Body of pancreas (tissue), 4 donors: ENCODE measurements at regions not wholly inside any gene's neighbourhood (a gene's known extent, or its start where the extent isn't known, plus 50 kb on each side); places are given as distances from the start of the nearest gene placed in this dataset.

Source experiments
- POLR2A ChIP-seq, 3 donors: fragments of 450-650 bp; IDR thresholded peaks; one replicate each; pipeline ENCODE4 v1.6.1; 2016; ENCODE audit warnings: antibody characterized with exemption in 3 of 3, mild to moderate bottlenecking in 2 of 3
- TF ChIP-seq, protein P1 (sequence below), 7 experiments: fragments of 450-650 bp in 4 of 7; fragments of 200-600 bp in 3 of 7; sonication (generic) in 3 of 7; IDR thresholded peaks; one replicate each; pipeline ENCODE4 v1.5.1; 2016 to 2019; ENCODE audit warnings: antibody characterized with exemption in 7 of 7

DNA sequence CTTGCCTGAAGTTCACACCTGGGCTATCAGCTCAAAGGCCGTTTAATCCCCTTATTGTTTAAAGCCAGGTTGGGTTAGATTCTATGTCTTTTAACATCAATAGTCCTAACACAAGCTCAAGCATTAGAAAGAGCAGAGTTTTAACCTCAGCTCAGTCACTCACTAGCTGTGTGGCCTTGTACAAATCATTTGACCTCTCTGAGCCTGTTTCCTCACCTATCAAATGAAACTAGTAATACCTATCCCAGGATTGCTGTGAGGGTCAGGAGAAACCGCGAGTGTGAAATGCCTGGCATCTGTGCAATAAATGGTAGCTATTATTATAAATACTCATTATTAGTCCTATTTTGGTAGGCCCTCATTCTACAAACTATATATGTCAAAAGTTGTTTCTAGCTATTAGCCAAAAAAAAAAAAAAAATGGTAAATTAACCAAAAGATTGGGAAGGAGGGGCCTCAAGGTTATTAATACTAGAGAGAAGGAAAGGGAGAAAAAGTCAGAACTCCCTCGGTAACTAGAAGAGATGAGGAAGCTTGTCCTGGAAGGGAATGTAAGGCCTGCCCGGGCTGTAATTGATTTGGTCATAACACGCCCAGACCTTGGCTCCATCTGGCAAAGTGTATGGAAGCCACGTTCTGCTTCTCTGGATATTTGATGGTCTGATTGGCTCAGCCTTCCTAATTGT, 510.5 kb upstream of the PROK2 start:
- TF ChIP-seq, protein P1, sequence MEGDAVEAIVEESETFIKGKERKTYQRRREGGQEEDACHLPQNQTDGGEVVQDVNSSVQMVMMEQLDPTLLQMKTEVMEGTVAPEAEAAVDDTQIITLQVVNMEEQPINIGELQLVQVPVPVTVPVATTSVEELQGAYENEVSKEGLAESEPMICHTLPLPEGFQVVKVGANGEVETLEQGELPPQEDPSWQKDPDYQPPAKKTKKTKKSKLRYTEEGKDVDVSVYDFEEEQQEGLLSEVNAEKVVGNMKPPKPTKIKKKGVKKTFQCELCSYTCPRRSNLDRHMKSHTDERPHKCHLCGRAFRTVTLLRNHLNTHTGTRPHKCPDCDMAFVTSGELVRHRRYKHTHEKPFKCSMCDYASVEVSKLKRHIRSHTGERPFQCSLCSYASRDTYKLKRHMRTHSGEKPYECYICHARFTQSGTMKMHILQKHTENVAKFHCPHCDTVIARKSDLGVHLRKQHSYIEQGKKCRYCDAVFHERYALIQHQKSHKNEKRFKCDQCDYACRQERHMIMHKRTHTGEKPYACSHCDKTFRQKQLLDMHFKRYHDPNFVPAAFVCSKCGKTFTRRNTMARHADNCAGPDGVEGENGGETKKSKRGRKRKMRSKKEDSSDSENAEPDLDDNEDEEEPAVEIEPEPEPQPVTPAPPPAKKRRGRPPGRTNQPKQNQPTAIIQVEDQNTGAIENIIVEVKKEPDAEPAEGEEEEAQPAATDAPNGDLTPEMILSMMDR (IDR thresholded peaks at IDR 0.05) = no peak
- TF ChIP-seq POLR2A (IDR thresholded peaks at IDR 0.05) = no peak
